ENCODE measurements at regions not wholly inside any gene's neighbourhood (a gene's known extent, or its start where the extent isn't known, plus 50 kb on each side); places are given as distances from the start of the nearest gene placed in this dataset.

GRCh38 chr12:3966376-3966775 is 93.2 kb upstream of the PARP11 start:
- no peak for TF ChIP-seq EZH2 (conservative IDR thresholded peaks at IDR 0.05; ENCODE audit: low read depth, low read length)
- no peak for TF ChIP-seq RAD51 (IDR thresholded peaks at IDR 0.05; ENCODE audit: borderline replicate concordance)
- no peak for TF ChIP-seq STAG1 (CRISPR knock-in tag; IDR thresholded peaks at IDR 0.05)
- no peak for TF ChIP-seq BCLAF1 (IDR thresholded peaks at IDR 0.05)
- TF ChIP-seq NFRKB (IDR thresholded peaks at IDR 0.05), result no peak
- TF ChIP-seq ATF1 (CRISPR knock-in tag; IDR thresholded peaks at IDR 0.05), result no peak
- no peak for TF ChIP-seq MNT (IDR thresholded peaks at IDR 0.05)
- TF ChIP-seq GABPB1 (CRISPR knock-in tag; IDR thresholded peaks at IDR 0.05), result no peak
- TF ChIP-seq CBX1 (IDR thresholded peaks at IDR 0.05; ENCODE audit: low read depth), result no peak
- TF ChIP-seq, protein P1, sequence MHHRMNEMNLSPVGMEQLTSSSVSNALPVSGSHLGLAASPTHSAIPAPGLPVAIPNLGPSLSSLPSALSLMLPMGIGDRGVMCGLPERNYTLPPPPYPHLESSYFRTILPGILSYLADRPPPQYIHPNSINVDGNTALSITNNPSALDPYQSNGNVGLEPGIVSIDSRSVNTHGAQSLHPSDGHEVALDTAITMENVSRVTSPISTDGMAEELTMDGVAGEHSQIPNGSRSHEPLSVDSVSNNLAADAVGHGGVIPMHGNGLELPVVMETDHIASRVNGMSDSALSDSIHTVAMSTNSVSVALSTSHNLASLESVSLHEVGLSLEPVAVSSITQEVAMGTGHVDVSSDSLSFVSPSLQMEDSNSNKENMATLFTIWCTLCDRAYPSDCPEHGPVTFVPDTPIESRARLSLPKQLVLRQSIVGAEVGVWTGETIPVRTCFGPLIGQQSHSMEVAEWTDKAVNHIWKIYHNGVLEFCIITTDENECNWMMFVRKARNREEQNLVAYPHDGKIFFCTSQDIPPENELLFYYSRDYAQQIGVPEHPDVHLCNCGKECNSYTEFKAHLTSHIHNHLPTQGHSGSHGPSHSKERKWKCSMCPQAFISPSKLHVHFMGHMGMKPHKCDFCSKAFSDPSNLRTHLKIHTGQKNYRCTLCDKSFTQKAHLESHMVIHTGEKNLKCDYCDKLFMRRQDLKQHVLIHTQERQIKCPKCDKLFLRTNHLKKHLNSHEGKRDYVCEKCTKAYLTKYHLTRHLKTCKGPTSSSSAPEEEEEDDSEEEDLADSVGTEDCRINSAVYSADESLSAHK (CRISPR knock-in tag; IDR thresholded peaks at IDR 0.05; ENCODE audit: borderline replicate concordance), result no peak
- no peak for TF ChIP-seq FOXA1 (IDR thresholded peaks at IDR 0.05)
- TF ChIP-seq FOXA1 (CRISPR knock-in tag; IDR thresholded peaks at IDR 0.05), result no peak
- no peak for TF ChIP-seq ISX (CRISPR knock-in tag; conservative IDR thresholded peaks at IDR 0.05)
- no peak for TF ChIP-seq NCOA5 (CRISPR knock-in tag; IDR thresholded peaks at IDR 0.05)
- no peak for TF ChIP-seq ZNF335 (CRISPR knock-in tag; IDR thresholded peaks at IDR 0.05)
